ENCODE measurements at regions not wholly inside any gene's neighbourhood (a gene's known extent, or its start where the extent isn't known, plus 50 kb on each side); places are given as distances from the start of the nearest gene placed in this dataset.

DNA sequence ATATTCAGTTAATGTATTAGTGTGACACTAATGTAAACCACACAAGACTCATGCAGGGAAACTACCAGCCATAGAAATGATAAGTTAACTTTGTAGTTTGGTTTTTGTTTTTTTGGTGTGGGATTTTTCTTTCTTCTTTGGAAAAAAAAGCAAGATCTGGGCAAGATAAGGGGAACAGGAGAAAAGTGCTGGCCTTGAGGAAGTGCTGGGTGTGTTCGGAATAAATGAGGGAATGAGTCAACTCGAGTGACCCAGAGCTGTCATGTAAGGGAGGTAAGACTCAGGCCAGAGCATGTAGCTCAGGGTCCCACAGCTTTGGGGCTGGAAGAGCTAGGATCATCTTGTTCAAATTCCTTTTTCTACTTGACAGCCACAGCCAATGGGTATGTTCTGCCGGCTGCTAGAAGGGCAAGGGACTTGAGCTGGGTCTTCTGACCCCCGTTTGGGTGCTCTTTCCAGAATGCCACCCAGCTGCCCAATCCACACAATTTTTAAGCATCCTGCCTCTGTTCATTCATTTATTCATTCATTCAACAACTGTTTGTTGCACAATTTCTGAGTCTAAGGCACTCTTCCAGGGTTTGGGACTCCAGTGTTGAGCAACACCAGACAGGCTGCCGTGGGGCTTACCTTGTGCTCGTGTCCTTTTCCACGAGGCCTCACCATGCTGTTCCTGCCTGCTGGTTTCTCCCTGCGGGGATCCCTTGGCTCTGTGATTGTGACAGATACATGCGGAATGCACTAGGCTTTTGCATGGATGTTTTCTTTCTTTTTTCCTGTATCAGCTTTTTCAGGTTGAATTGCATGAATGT, 54.5 kb downstream of the CLDN34 start:
- TF ChIP-seq, protein P1, sequence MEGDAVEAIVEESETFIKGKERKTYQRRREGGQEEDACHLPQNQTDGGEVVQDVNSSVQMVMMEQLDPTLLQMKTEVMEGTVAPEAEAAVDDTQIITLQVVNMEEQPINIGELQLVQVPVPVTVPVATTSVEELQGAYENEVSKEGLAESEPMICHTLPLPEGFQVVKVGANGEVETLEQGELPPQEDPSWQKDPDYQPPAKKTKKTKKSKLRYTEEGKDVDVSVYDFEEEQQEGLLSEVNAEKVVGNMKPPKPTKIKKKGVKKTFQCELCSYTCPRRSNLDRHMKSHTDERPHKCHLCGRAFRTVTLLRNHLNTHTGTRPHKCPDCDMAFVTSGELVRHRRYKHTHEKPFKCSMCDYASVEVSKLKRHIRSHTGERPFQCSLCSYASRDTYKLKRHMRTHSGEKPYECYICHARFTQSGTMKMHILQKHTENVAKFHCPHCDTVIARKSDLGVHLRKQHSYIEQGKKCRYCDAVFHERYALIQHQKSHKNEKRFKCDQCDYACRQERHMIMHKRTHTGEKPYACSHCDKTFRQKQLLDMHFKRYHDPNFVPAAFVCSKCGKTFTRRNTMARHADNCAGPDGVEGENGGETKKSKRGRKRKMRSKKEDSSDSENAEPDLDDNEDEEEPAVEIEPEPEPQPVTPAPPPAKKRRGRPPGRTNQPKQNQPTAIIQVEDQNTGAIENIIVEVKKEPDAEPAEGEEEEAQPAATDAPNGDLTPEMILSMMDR (IDR thresholded peaks at IDR 0.05; ENCODE audit: insufficient read depth, low read depth, low read length) = no peak
- no peak for TF ChIP-seq EZH2 (IDR thresholded peaks at IDR 0.05; ENCODE audit: insufficient read depth, low read length)
